NCI-H69 (cell line): ENCODE measurements at regions not wholly inside any gene's neighbourhood (a gene's known extent, or its start where the extent isn't known, plus 50 kb on each side); places are given as distances from the start of the nearest gene placed in this dataset.
"Not testable (repeated sequence)": the region's sequence is repeated elsewhere in the genome, so short reads cannot be mapped to it uniquely, and the experiment has no call there.

ENCODE experiments used
- DNase-seq: peaks from one replicate; lab custom pipeline; 2025; lab: John Stamatoyannopoulos, UW

- DNase-seq, result no peak
Observed at GRCh38 chr1:88544195-88544594, 139.9 kb upstream of the PKN2 start.

GRCh38 chr1:88549536-88549935 is 134.5 kb upstream of the PKN2 start:
- DNase-seq, result peak; percentile 1

GRCh38 chr1:88552226-88552625 is 131.8 kb upstream of the PKN2 start:
- no peak for DNase-seq

GRCh38 chr1:88557014-88557413 is 127.1 kb upstream of the PKN2 start:
- DNase-seq, result no peak

GRCh38 chr1:88560621-88561020 is 123.5 kb upstream of the PKN2 start:
- no peak for DNase-seq

GRCh38 chr1:88562991-88563390 is 121.1 kb upstream of the PKN2 start:
- DNase-seq, result peak; percentile 0

GRCh38 chr1:88566615-88567387 is 117.3 kb upstream of the PKN2 start:
- DNase-seq, result peak; percentile 25

- no peak for DNase-seq
Observed at GRCh38 chr1:88571506-88571905, 112.6 kb upstream of the PKN2 start.

GRCh38 chr1:88579598-88579997 is 104.5 kb upstream of the PKN2 start:
- DNase-seq, result no peak

GRCh38 chr1:88581703-88582102 is 102.4 kb upstream of the PKN2 start:
- no peak for DNase-seq

GRCh38 chr1:88593358-88593757 is 90.7 kb upstream of the PKN2 start:
- no peak for DNase-seq

GRCh38 chr1:88595355-88596002 is 88.6 kb upstream of the PKN2 start:
- peak; percentile 5 for DNase-seq

- DNase-seq, result not testable (repeated sequence)
Observed at GRCh38 chr1:88597973-88598372, 86.1 kb upstream of the PKN2 start.

- peak; percentile 30 for DNase-seq
Observed at GRCh38 chr1:88608139-88608943, 75.7 kb upstream of the PKN2 start.

- DNase-seq, result peak; percentile 4
Observed at GRCh38 chr1:88609051-88609450, 75.0 kb upstream of the PKN2 start.

GRCh38 chr1:88610687-88611086 is 73.4 kb upstream of the PKN2 start:
- no peak for DNase-seq

- DNase-seq, result peak; percentile 0
Observed at GRCh38 chr1:88612292-88612691, 71.8 kb upstream of the PKN2 start.

GRCh38 chr1:88612773-88613172 is 71.3 kb upstream of the PKN2 start:
- DNase-seq, result peak; percentile 3

- DNase-seq, result no peak
Observed at GRCh38 chr1:88618331-88618730, 65.7 kb upstream of the PKN2 start.

- not testable (repeated sequence) for DNase-seq
Observed at GRCh38 chr1:88623101-88623500, 61.0 kb upstream of the PKN2 start.
